MCF 10A (cell line): ENCODE measurements at regions not wholly inside any gene's neighbourhood (a gene's known extent, or its start where the extent isn't known, plus 50 kb on each side); places are given as distances from the start of the nearest gene placed in this dataset.
"Not testable (repeated sequence)": the region's sequence is repeated elsewhere in the genome, so short reads cannot be mapped to it uniquely, and the experiment has no call there.

ENCODE experiments used
- BruUV-seq: library from RNA; stranded (reverse); fragments of 400-500 nt; replicated peaks from 2 replicates; lab custom pipeline; 2021; lab: Mats Ljungman, UMichigan
- CTCF ChIA-PET: fragments of 300-600 bp; sonication (Branson Sonifier 250); formaldehyde crosslinking; extraction: SDS; loops from one replicate; lab custom pipeline; 2021; ENCODE audit warnings: antibody characterized with exemption, inconsistent platforms; lab: Yijun Ruan, JAX
- POLR2A ChIA-PET: fragments of 300-600, 350-650 bp; sonication (Branson Sonifier 250); formaldehyde crosslinking; extraction: SDS; loops from one replicate; lab custom pipeline; 2020; ENCODE audit warnings: antibody characterized with exemption, inconsistent platforms; lab: Yijun Ruan, JAX
- DNase-seq: peaks from one replicate; pipeline ENCODE4 v3.0.0-alpha.2; 2018; ENCODE audit not compliant: unreplicated experiment
- H3K27ac Mint-ChIP-seq: one replicate; pipeline ENCODE4 v1.8.0; 2022; ENCODE audit warnings: mild to moderate bottlenecking, low read depth, mixed read lengths; ENCODE audit not compliant: unreplicated experiment
- H3K27me3 Mint-ChIP-seq: one replicate; pipeline ENCODE4 v1.8.0; 2022; ENCODE audit warnings: mixed read lengths; ENCODE audit not compliant: insufficient read depth, unreplicated experiment
- H3K36me3 Mint-ChIP-seq: one replicate; pipeline ENCODE4 v1.8.0; 2022; ENCODE audit warnings: mild to moderate bottlenecking, moderate library complexity, mixed read lengths; ENCODE audit not compliant: insufficient read depth, unreplicated experiment
- H3K4me1 Mint-ChIP-seq: one replicate; pipeline ENCODE4 v1.8.0; 2022; ENCODE audit warnings: mixed read lengths; ENCODE audit not compliant: insufficient read depth, unreplicated experiment
- H3K4me3 Mint-ChIP-seq: one replicate; pipeline ENCODE4 v1.8.0; 2022; ENCODE audit warnings: mild to moderate bottlenecking, moderate library complexity, mixed read lengths; ENCODE audit not compliant: unreplicated experiment
- H3K9me3 Mint-ChIP-seq: one replicate; pipeline ENCODE4 v1.8.0; 2022; ENCODE audit warnings: mixed read lengths; ENCODE audit not compliant: unreplicated experiment
- CTCF ChIP-seq: fragments of 200-600 bp; IDR thresholded peaks from one replicate; pipeline ENCODE4 v1.8.0; 2022; ENCODE audit warnings: antibody characterized with exemption, mild to moderate bottlenecking; ENCODE audit not compliant: unreplicated experiment
- intact Hi-C: fragments of 100-400 bp; cut with micrococcal nuclease; formaldehyde crosslinking; loops from 2 replicates; pipeline ENCODE4 v1.14.1; 2022

- no TSS peak for BruUV-seq
- no peaks in the 10 kb centered on the region for H3K4me1 Mint-ChIP-seq
- H3K36me3 Mint-ChIP-seq: no peaks in the 10 kb centered on the region
- DNase-seq: no peak
- ChIA-PET CTCF (interaction anchor here (0.7 to 1.1 kb wide), 3 partner anchors 54 to 285 kb away, joined by 3 to 5 read pairs (median 4); no protein-coding TSS in a partner anchor), POLR2A (interaction anchor here (0.7 kb wide), 1 partner anchor 8 kb away, joined by 3 read pairs; no protein-coding TSS in a partner anchor)
- TF ChIP-seq CTCF: no peak
- no peak overlapping the region for H3K4me3 Mint-ChIP-seq
- no peaks in the 10 kb centered on the region for H3K9me3 Mint-ChIP-seq
- H3K27me3 Mint-ChIP-seq: no peaks in the 10 kb centered on the region
- H3K27ac Mint-ChIP-seq: no peak overlapping the region
- intact Hi-C loops: no loop called here
Observed at GRCh38 chr11:103736315-103737036, 300.0 kb upstream of the DDI1 start.

DNA sequence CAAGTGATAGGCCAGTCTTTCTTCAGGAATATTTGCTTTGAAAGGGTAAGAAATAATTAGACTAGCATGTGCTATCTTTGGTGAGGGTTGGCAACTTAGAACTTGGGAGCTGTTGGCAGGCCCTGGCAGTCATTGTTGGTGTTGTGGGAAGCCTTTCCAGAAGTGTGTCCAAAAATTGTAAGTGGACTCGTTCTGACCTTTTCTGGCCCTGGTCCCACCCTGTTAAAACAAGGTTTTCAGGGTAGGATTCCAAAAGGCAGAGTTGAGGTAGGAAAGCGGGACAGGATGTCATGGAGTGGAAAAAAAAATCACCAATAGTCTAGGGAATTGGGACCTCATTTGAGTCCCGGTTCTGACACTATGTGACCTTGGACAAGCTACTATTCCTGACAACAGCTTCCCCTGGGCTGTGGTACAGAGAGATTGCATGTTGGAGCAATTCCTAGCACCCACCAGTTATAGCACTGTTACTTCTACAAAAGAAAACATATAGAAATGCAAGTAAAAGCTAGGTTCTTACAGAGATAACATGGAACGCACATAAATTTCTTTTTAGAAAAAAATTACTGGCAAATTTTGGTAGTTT, 299.3 kb upstream of the DDI1 start:
- Mint-ChIP-seq H3K36me3 (no peaks in the 10 kb centered on the region), H3K9me3 (no peaks in the 10 kb centered on the region)
- CTCF ChIA-PET: interaction anchor here (0.7 to 1.1 kb wide), 3 partner anchors 55 to 286 kb away, joined by 3 to 5 read pairs (median 4); no protein-coding TSS in a partner anchor

DNA sequence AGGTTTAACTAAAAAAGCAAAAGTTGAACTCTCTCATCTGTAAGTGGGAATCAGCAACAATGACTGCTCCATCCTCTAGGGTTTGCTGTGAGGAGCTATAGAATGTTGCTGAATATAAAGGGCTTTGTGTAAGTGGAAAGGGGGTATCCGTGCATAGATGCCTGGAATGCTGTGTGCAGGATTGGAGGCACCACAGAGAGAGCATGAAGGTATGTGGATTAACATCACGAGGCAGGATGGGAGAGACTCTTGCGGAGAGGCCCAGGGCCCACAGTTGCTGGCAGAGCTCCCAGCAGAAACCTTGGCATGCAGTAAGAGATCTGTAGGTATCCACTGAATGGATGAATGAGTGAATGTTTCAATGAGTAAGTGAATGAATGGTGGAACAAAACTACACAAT, 298.7 kb upstream of the DDI1 start:
- ChIA-PET POLR2A (interaction anchor here (0.7 kb wide), 1 partner anchor 9 kb away, joined by 3 read pairs; no protein-coding TSS in a partner anchor), CTCF (no interaction called here)
- BruUV-seq: no TSS peak
- Mint-ChIP-seq H3K4me3 (no peak overlapping the region), H3K9me3 (no peaks in the 10 kb centered on the region), H3K36me3 (no peaks in the 10 kb centered on the region), H3K27ac (no peak overlapping the region), H3K4me1 (no peaks in the 10 kb centered on the region), H3K27me3 (no peaks in the 10 kb centered on the region)
- TF ChIP-seq CTCF: no peak
- no peak for DNase-seq
- intact Hi-C loops: no loop called here

More for the DNA sequence above, 299.3 kb upstream of the DDI1 start:
- DNase-seq: no peak
- no peaks in the 10 kb centered on the region for H3K27me3 Mint-ChIP-seq
- intact Hi-C loops: no loop called here
- H3K4me3 Mint-ChIP-seq: no peak overlapping the region
- H3K27ac Mint-ChIP-seq: no peak overlapping the region
- TF ChIP-seq CTCF: no peak
- BruUV-seq: no TSS peak
- POLR2A ChIA-PET: interaction anchor here (0.7 kb wide), 1 partner anchor 8 kb away, joined by 3 read pairs; no protein-coding TSS in a partner anchor
- H3K4me1 Mint-ChIP-seq: no peaks in the 10 kb centered on the region

- H3K9me3 Mint-ChIP-seq, BruUV-seq, POLR2A ChIA-PET, intact Hi-C loops, CTCF ChIA-PET, H3K4me1 Mint-ChIP-seq, H3K4me3 Mint-ChIP-seq, H3K27me3 Mint-ChIP-seq, H3K27ac Mint-ChIP-seq, H3K36me3 Mint-ChIP-seq, DNase-seq: not testable (repeated sequence)
Observed at GRCh38 chr11:103739074-103739796, 297.2 kb upstream of the DDI1 start.
